ENCODE measurements at regions not wholly inside any gene's neighbourhood (a gene's known extent, or its start where the extent isn't known, plus 50 kb on each side); places are given as distances from the start of the nearest gene placed in this dataset.
"Not testable (repeated sequence)": the region's sequence is repeated elsewhere in the genome, so short reads cannot be mapped to it uniquely, and the experiment has no call there.

GRCh38 chr12:78563826-78564225 lies 300.7 kb upstream of the SYT1 start:
- H3K4me1 ChIP-seq: no peaks in the 10 kb centered on the region
- H3K4me3 ChIP-seq: no peak overlapping the region
- H3K36me3 ChIP-seq: no peaks in the 10 kb centered on the region
- no peaks in the 10 kb centered on the region for H3K9me3 ChIP-seq
- no peaks in the 10 kb centered on the region for H3K27me3 ChIP-seq
- H3K27ac ChIP-seq: no peak overlapping the region
- TF ChIP-seq CTCF (IDR thresholded peaks at IDR 0.05) (no peak), POLR2A (IDR thresholded peaks at IDR 0.05) (no peak)
- no peak for DNase-seq

GRCh38 chr12:78566456-78566855 lies 298.1 kb upstream of the SYT1 start:
- DNase-seq: no peak
- no peaks in the 10 kb centered on the region for H3K36me3 ChIP-seq
- no peak overlapping the region for H3K4me3 ChIP-seq
- no peaks in the 10 kb centered on the region for H3K27me3 ChIP-seq
- TF ChIP-seq CTCF (IDR thresholded peaks at IDR 0.05) (no peak), POLR2A (IDR thresholded peaks at IDR 0.05) (no peak)
- no peak overlapping the region for H3K27ac ChIP-seq
- H3K9me3 ChIP-seq: no peaks in the 10 kb centered on the region
- no peaks in the 10 kb centered on the region for H3K4me1 ChIP-seq

GRCh38 chr12:78568321-78569020 lies 296.1 kb upstream of the SYT1 start:
- H3K4me1 ChIP-seq: no peaks in the 10 kb centered on the region
- TF ChIP-seq CTCF (IDR thresholded peaks at IDR 0.05) (no peak), POLR2A (IDR thresholded peaks at IDR 0.05) (no peak)
- H3K36me3 ChIP-seq: no peaks in the 10 kb centered on the region
- no peak overlapping the region for H3K4me3 ChIP-seq
- no peak for DNase-seq
- no peaks in the 10 kb centered on the region for H3K9me3 ChIP-seq
- H3K27ac ChIP-seq: no peak overlapping the region
- H3K27me3 ChIP-seq: no peaks in the 10 kb centered on the region

GRCh38 chr12:78571953-78572352 lies 292.6 kb upstream of the SYT1 start:
- TF ChIP-seq CTCF (IDR thresholded peaks at IDR 0.05): no peak
- no peak for TF ChIP-seq POLR2A (IDR thresholded peaks at IDR 0.05)
- H3K9me3 ChIP-seq: no peaks in the 10 kb centered on the region

GRCh38 chr12:78575208-78575607 lies 289.4 kb upstream of the SYT1 start:
- H3K4me3 ChIP-seq, H3K27ac ChIP-seq, H3K36me3 ChIP-seq, H3K4me1 ChIP-seq, DNase-seq, H3K9me3 ChIP-seq, H3K27me3 ChIP-seq: not testable (repeated sequence)

More at GRCh38 chr12:78571953-78572352, 292.6 kb upstream of the SYT1 start:
- Histone ChIP-seq H3K27ac (no peak overlapping the region), H3K36me3 (no peaks in the 10 kb centered on the region), H3K27me3 (no peaks in the 10 kb centered on the region), H3K4me1 (no peaks in the 10 kb centered on the region), H3K4me3 (no peak overlapping the region)
- DNase-seq: no peak

GRCh38 chr12:78579846-78580245 lies 284.7 kb upstream of the SYT1 start:
- no peaks in the 10 kb centered on the region for H3K9me3 ChIP-seq
- no peak overlapping the region for H3K27ac ChIP-seq
- no peak overlapping the region for H3K4me3 ChIP-seq
- TF ChIP-seq POLR2A (IDR thresholded peaks at IDR 0.05) (no peak), CTCF (IDR thresholded peaks at IDR 0.05) (no peak)
- no peak for DNase-seq
- no peaks in the 10 kb centered on the region for H3K27me3 ChIP-seq
- H3K4me1 ChIP-seq: no peaks in the 10 kb centered on the region
- no peaks in the 10 kb centered on the region for H3K36me3 ChIP-seq
